ENCODE measurements at regions not wholly inside any gene's neighbourhood (a gene's known extent, or its start where the extent isn't known, plus 50 kb on each side); places are given as distances from the start of the nearest gene placed in this dataset.

- H3K9ac ChIP-seq (ENCODE audit: low read length), result no peak overlapping the region
- no peak overlapping the region for H3K4me3 ChIP-seq (ENCODE audit: low read length)
- H3K27me3 ChIP-seq (ENCODE audit: control insufficient read depth, insufficient read depth, low read length), result no peaks in the 10 kb centered on the region
- H3K36me3 ChIP-seq (ENCODE audit: control insufficient read depth, insufficient read depth, low read length), result no peaks in the 10 kb centered on the region
- no peaks in the 10 kb centered on the region for H3K4me1 ChIP-seq (ENCODE audit: control insufficient read depth, insufficient read depth, low read length)
- no peaks in the 10 kb centered on the region for H3K9me3 ChIP-seq (ENCODE audit: control insufficient read depth, low read length)
Observed at GRCh38 chr2:238502088-238502810, 75.5 kb downstream of the ASB1 start.

GRCh38 chr2:238502956-238503791 lies 76.4 kb downstream of the ASB1 start:
- H3K9ac ChIP-seq (ENCODE audit: low read length), result no peak overlapping the region
- no peaks in the 10 kb centered on the region for H3K9me3 ChIP-seq (ENCODE audit: control insufficient read depth, low read length)

GRCh38 chr2:238504181-238504931 lies 77.6 kb downstream of the ASB1 start:
- no peak overlapping the region for H3K4me3 ChIP-seq (ENCODE audit: low read length)
- H3K9me3 ChIP-seq (ENCODE audit: control insufficient read depth, low read length), result no peaks in the 10 kb centered on the region
- no peaks in the 10 kb centered on the region for H3K4me1 ChIP-seq (ENCODE audit: control insufficient read depth, insufficient read depth, low read length)
- no peaks in the 10 kb centered on the region for H3K36me3 ChIP-seq (ENCODE audit: control insufficient read depth, insufficient read depth, low read length)
- H3K9ac ChIP-seq (ENCODE audit: low read length), result no peak overlapping the region
- H3K27me3 ChIP-seq (ENCODE audit: control insufficient read depth, insufficient read depth, low read length), result no peaks in the 10 kb centered on the region

More at GRCh38 chr2:238502956-238503791, 76.4 kb downstream of the ASB1 start:
- H3K36me3 ChIP-seq (ENCODE audit: control insufficient read depth, insufficient read depth, low read length), result no peaks in the 10 kb centered on the region
- no peaks in the 10 kb centered on the region for H3K27me3 ChIP-seq (ENCODE audit: control insufficient read depth, insufficient read depth, low read length)
- H3K4me1 ChIP-seq (ENCODE audit: control insufficient read depth, insufficient read depth, low read length), result no peaks in the 10 kb centered on the region
- H3K4me3 ChIP-seq (ENCODE audit: low read length), result no peak overlapping the region

GRCh38 chr2:238505119-238505891 lies 78.6 kb downstream of the ASB1 start:
- H3K27me3 ChIP-seq (ENCODE audit: control insufficient read depth, insufficient read depth, low read length), result peaks cover 4% of the 10 kb centered on the region
- H3K9ac ChIP-seq (ENCODE audit: low read length), result no peak overlapping the region
- H3K4me3 ChIP-seq (ENCODE audit: low read length), result no peak overlapping the region
- no peaks in the 10 kb centered on the region for H3K9me3 ChIP-seq (ENCODE audit: control insufficient read depth, low read length)
- no peaks in the 10 kb centered on the region for H3K4me1 ChIP-seq (ENCODE audit: control insufficient read depth, insufficient read depth, low read length)
- no peaks in the 10 kb centered on the region for H3K36me3 ChIP-seq (ENCODE audit: control insufficient read depth, insufficient read depth, low read length)

GRCh38 chr2:238505892-238506280 lies 79.2 kb downstream of the ASB1 start:
- peaks cover 4% of the 10 kb centered on the region for H3K27me3 ChIP-seq (ENCODE audit: control insufficient read depth, insufficient read depth, low read length)
- H3K4me3 ChIP-seq (ENCODE audit: low read length), result no peak overlapping the region
- no peaks in the 10 kb centered on the region for H3K4me1 ChIP-seq (ENCODE audit: control insufficient read depth, insufficient read depth, low read length)
- H3K36me3 ChIP-seq (ENCODE audit: control insufficient read depth, insufficient read depth, low read length), result no peaks in the 10 kb centered on the region
- no peak overlapping the region for H3K9ac ChIP-seq (ENCODE audit: low read length)
- H3K9me3 ChIP-seq (ENCODE audit: control insufficient read depth, low read length), result no peaks in the 10 kb centered on the region

- Histone ChIP-seq H3K36me3 (ENCODE audit: control insufficient read depth, insufficient read depth, low read length) (no peaks in the 10 kb centered on the region), H3K27me3 (ENCODE audit: control insufficient read depth, insufficient read depth, low read length) (peaks cover 4% of the 10 kb centered on the region), H3K9me3 (ENCODE audit: control insufficient read depth, low read length) (no peaks in the 10 kb centered on the region), H3K4me1 (ENCODE audit: control insufficient read depth, insufficient read depth, low read length) (no peaks in the 10 kb centered on the region), H3K9ac (ENCODE audit: low read length) (no peak overlapping the region), H3K4me3 (ENCODE audit: low read length) (no peak overlapping the region)
Observed at GRCh38 chr2:238506371-238507068, 79.8 kb downstream of the ASB1 start.

- no peak overlapping the region for H3K4me3 ChIP-seq (ENCODE audit: low read length)
- H3K4me1 ChIP-seq (ENCODE audit: control insufficient read depth, insufficient read depth, low read length), result no peaks in the 10 kb centered on the region
- H3K9ac ChIP-seq (ENCODE audit: low read length), result no peak overlapping the region
- H3K36me3 ChIP-seq (ENCODE audit: control insufficient read depth, insufficient read depth, low read length), result no peaks in the 10 kb centered on the region
- peaks cover 4% of the 10 kb centered on the region for H3K27me3 ChIP-seq (ENCODE audit: control insufficient read depth, insufficient read depth, low read length)
- no peaks in the 10 kb centered on the region for H3K9me3 ChIP-seq (ENCODE audit: control insufficient read depth, low read length)
Observed at GRCh38 chr2:238507836-238508235, 81.1 kb downstream of the ASB1 start.

GRCh38 chr2:238509151-238509835 lies 82.6 kb downstream of the ASB1 start:
- Histone ChIP-seq H3K9ac (ENCODE audit: low read length) (no peak overlapping the region), H3K4me3 (ENCODE audit: low read length) (no peak overlapping the region), H3K36me3 (ENCODE audit: control insufficient read depth, insufficient read depth, low read length) (no peaks in the 10 kb centered on the region), H3K9me3 (ENCODE audit: control insufficient read depth, low read length) (no peaks in the 10 kb centered on the region), H3K4me1 (ENCODE audit: control insufficient read depth, insufficient read depth, low read length) (no peaks in the 10 kb centered on the region), H3K27me3 (ENCODE audit: control insufficient read depth, insufficient read depth, low read length) (peaks cover 4% of the 10 kb centered on the region)

- H3K27me3 ChIP-seq (ENCODE audit: control insufficient read depth, insufficient read depth, low read length), result peaks cover 4% of the 10 kb centered on the region
- no peaks in the 10 kb centered on the region for H3K36me3 ChIP-seq (ENCODE audit: control insufficient read depth, insufficient read depth, low read length)
- H3K9me3 ChIP-seq (ENCODE audit: control insufficient read depth, low read length), result no peaks in the 10 kb centered on the region
- H3K4me3 ChIP-seq (ENCODE audit: low read length), result no peak overlapping the region
- no peaks in the 10 kb centered on the region for H3K4me1 ChIP-seq (ENCODE audit: control insufficient read depth, insufficient read depth, low read length)
- H3K9ac ChIP-seq (ENCODE audit: low read length), result no peak overlapping the region
Observed at GRCh38 chr2:238509903-238510302, 83.2 kb downstream of the ASB1 start.

- peaks cover 4% of the 10 kb centered on the region for H3K27me3 ChIP-seq (ENCODE audit: control insufficient read depth, insufficient read depth, low read length)
Observed at GRCh38 chr2:238510911-238511613, 84.3 kb downstream of the ASB1 start.

More at GRCh38 chr2:238510911-238511613, 84.3 kb downstream of the ASB1 start:
- no peaks in the 10 kb centered on the region for H3K4me1 ChIP-seq (ENCODE audit: control insufficient read depth, insufficient read depth, low read length)
- no peak overlapping the region for H3K4me3 ChIP-seq (ENCODE audit: low read length)
- H3K36me3 ChIP-seq (ENCODE audit: control insufficient read depth, insufficient read depth, low read length), result no peaks in the 10 kb centered on the region
- H3K9ac ChIP-seq (ENCODE audit: low read length), result no peak overlapping the region
- H3K9me3 ChIP-seq (ENCODE audit: control insufficient read depth, low read length), result no peaks in the 10 kb centered on the region

Data from mucosa of stomach (tissue), 1 donor.